ENCODE measurements at regions not wholly inside any gene's neighbourhood (a gene's known extent, or its start where the extent isn't known, plus 50 kb on each side); places are given as distances from the start of the nearest gene placed in this dataset.

- H3K9ac ChIP-seq (ENCODE audit: low read length): no peak overlapping the region
- H3K79me2 ChIP-seq (ENCODE audit: low read length): no peaks in the 10 kb centered on the region
- no peak for TF ChIP-seq CTCF (IDR thresholded peaks at IDR 0.05; ENCODE audit: low read depth, low read length)
- TF ChIP-seq EZH2phosphoT487 (IDR thresholded peaks at IDR 0.05; ENCODE audit: low read depth): no peak
- H4K20me1 ChIP-seq (ENCODE audit: insufficient read depth, low read length): no peaks in the 10 kb centered on the region
- no peaks in the 10 kb centered on the region for H3K27me3 ChIP-seq (ENCODE audit: low read depth, low read length)
- H2AFZ ChIP-seq (ENCODE audit: low read depth, low read length): no peak overlapping the region
- no peaks in the 10 kb centered on the region for H3K9me3 ChIP-seq (ENCODE audit: insufficient read depth, low read length)
- H3K4me2 ChIP-seq (ENCODE audit: low read length): no peak overlapping the region
- no peaks in the 10 kb centered on the region for H3K36me3 ChIP-seq (replicated peaks; ENCODE audit: low read depth, low read length)
- no peak overlapping the region for H3K27ac ChIP-seq (ENCODE audit: low read length)
- H3K4me1 ChIP-seq (ENCODE audit: low read length): no peaks in the 10 kb centered on the region
- H3K4me3 ChIP-seq (ENCODE audit: low read length): no peak overlapping the region
Observed at GRCh38 chr18:33923980-33924379, 300.7 kb downstream of the NOL4 start.

GRCh38 chr18:33918571-33918970, 306.1 kb downstream of the NOL4 start:
- no peaks in the 10 kb centered on the region for H4K20me1 ChIP-seq (ENCODE audit: insufficient read depth, low read length)
- H3K4me2 ChIP-seq (ENCODE audit: low read length): 0 out of 2 replicates have a peak overlapping the region, but pooled peaks have one; percentile 4
- H3K79me2 ChIP-seq (ENCODE audit: low read length): no peaks in the 10 kb centered on the region
- no peaks in the 10 kb centered on the region for H3K9me3 ChIP-seq (ENCODE audit: insufficient read depth, low read length)
- no peak overlapping the region for H3K4me3 ChIP-seq (ENCODE audit: low read length)
- TF ChIP-seq CTCF (IDR thresholded peaks at IDR 0.05; ENCODE audit: low read depth, low read length): no peak
- TF ChIP-seq EZH2phosphoT487 (IDR thresholded peaks at IDR 0.05; ENCODE audit: low read depth): no peak
- no peak overlapping the region for H3K27ac ChIP-seq (ENCODE audit: low read length)
- H3K9ac ChIP-seq (ENCODE audit: low read length): no peak overlapping the region
- H3K27me3 ChIP-seq (ENCODE audit: low read depth, low read length): no peaks in the 10 kb centered on the region
- no peak overlapping the region for H2AFZ ChIP-seq (ENCODE audit: low read depth, low read length)
- H3K4me1 ChIP-seq (ENCODE audit: low read length): peaks cover 12% of the 10 kb centered on the region
- no peaks in the 10 kb centered on the region for H3K36me3 ChIP-seq (replicated peaks; ENCODE audit: low read depth, low read length)

GRCh38 chr18:33916200-33916599, 308.5 kb downstream of the NOL4 start:
- no peak overlapping the region for H3K27ac ChIP-seq (ENCODE audit: low read length)
- H3K27me3 ChIP-seq (ENCODE audit: low read depth, low read length): no peaks in the 10 kb centered on the region
- H3K9ac ChIP-seq (ENCODE audit: low read length): no peak overlapping the region
- H3K4me1 ChIP-seq (ENCODE audit: low read length): peaks cover 12% of the 10 kb centered on the region
- TF ChIP-seq CTCF (IDR thresholded peaks at IDR 0.05; ENCODE audit: low read depth, low read length): no peak
- TF ChIP-seq EZH2phosphoT487 (IDR thresholded peaks at IDR 0.05; ENCODE audit: low read depth): no peak
- H4K20me1 ChIP-seq (ENCODE audit: insufficient read depth, low read length): no peaks in the 10 kb centered on the region
- H3K4me3 ChIP-seq (ENCODE audit: low read length): no peak overlapping the region
- H3K79me2 ChIP-seq (ENCODE audit: low read length): no peaks in the 10 kb centered on the region
- H2AFZ ChIP-seq (ENCODE audit: low read depth, low read length): no peak overlapping the region
- H3K4me2 ChIP-seq (ENCODE audit: low read length): no peak overlapping the region
- H3K9me3 ChIP-seq (ENCODE audit: insufficient read depth, low read length): no peaks in the 10 kb centered on the region
- no peaks in the 10 kb centered on the region for H3K36me3 ChIP-seq (replicated peaks; ENCODE audit: low read depth, low read length)

- no peak overlapping the region for H3K9ac ChIP-seq (ENCODE audit: low read length)
- no peaks in the 10 kb centered on the region for H3K36me3 ChIP-seq (replicated peaks; ENCODE audit: low read depth, low read length)
- no peaks in the 10 kb centered on the region for H3K79me2 ChIP-seq (ENCODE audit: low read length)
- TF ChIP-seq EZH2phosphoT487 (IDR thresholded peaks at IDR 0.05; ENCODE audit: low read depth) (no peak), CTCF (IDR thresholded peaks at IDR 0.05; ENCODE audit: low read depth, low read length) (no peak)
- no peaks in the 10 kb centered on the region for H4K20me1 ChIP-seq (ENCODE audit: insufficient read depth, low read length)
- H3K4me2 ChIP-seq (ENCODE audit: low read length): no peak overlapping the region
- no peak overlapping the region for H3K4me3 ChIP-seq (ENCODE audit: low read length)
- no peak overlapping the region for H3K27ac ChIP-seq (ENCODE audit: low read length)
- H3K9me3 ChIP-seq (ENCODE audit: insufficient read depth, low read length): no peaks in the 10 kb centered on the region
- H3K27me3 ChIP-seq (ENCODE audit: low read depth, low read length): no peaks in the 10 kb centered on the region
- no peak overlapping the region for H2AFZ ChIP-seq (ENCODE audit: low read depth, low read length)
- H3K4me1 ChIP-seq (ENCODE audit: low read length): peaks cover 12% of the 10 kb centered on the region
Observed at GRCh38 chr18:33914399-33914798, 310.3 kb downstream of the NOL4 start.

Measured in OCI-LY3 (cell line).